Gastrocnemius medialis (tissue), 4 donors: ENCODE measurements at regions not wholly inside any gene's neighbourhood (a gene's known extent, or its start where the extent isn't known, plus 50 kb on each side); places are given as distances from the start of the nearest gene placed in this dataset.

ENCODE experiments used
- POLR2A ChIP-seq, 2 donors: fragments of 450-650 bp; IDR thresholded peaks; one replicate each; pipeline ENCODE4 v1.6.1; 2017; ENCODE audit warnings: antibody characterized with exemption in 2 of 2, mild to moderate bottlenecking in 2 of 2, moderate library complexity in 2 of 2
- TF ChIP-seq, protein P1 (sequence below), 5 experiments: fragments of 450-650 bp in 3 of 5; fragments of 200-600 bp in 2 of 5; sonication (generic) in 2 of 5; IDR thresholded peaks in 4 of 5; conservative IDR thresholded peaks in 1 of 5; 1 replicate in 4 of 5; 2 replicates in 1 of 5; pipeline ENCODE4 v1.5.1; 2016 to 2019; ENCODE audit warnings: antibody characterized with exemption in 5 of 5, mild to moderate bottlenecking in 3 of 5, moderate library complexity in 3 of 5

- TF ChIP-seq, protein P1, sequence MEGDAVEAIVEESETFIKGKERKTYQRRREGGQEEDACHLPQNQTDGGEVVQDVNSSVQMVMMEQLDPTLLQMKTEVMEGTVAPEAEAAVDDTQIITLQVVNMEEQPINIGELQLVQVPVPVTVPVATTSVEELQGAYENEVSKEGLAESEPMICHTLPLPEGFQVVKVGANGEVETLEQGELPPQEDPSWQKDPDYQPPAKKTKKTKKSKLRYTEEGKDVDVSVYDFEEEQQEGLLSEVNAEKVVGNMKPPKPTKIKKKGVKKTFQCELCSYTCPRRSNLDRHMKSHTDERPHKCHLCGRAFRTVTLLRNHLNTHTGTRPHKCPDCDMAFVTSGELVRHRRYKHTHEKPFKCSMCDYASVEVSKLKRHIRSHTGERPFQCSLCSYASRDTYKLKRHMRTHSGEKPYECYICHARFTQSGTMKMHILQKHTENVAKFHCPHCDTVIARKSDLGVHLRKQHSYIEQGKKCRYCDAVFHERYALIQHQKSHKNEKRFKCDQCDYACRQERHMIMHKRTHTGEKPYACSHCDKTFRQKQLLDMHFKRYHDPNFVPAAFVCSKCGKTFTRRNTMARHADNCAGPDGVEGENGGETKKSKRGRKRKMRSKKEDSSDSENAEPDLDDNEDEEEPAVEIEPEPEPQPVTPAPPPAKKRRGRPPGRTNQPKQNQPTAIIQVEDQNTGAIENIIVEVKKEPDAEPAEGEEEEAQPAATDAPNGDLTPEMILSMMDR (IDR thresholded peaks at IDR 0.05 in 4 of 5, conservative IDR thresholded peaks at IDR 0.05 in 1 of 5), result no peak
- TF ChIP-seq POLR2A (IDR thresholded peaks at IDR 0.05), result no peak
These were observed 213.7 kb downstream of the TEX13C start for GRCh38 chrX:125533352-125533751.
